DOHH2 (cell line): ENCODE measurements at regions not wholly inside any gene's neighbourhood (a gene's known extent, or its start where the extent isn't known, plus 50 kb on each side); places are given as distances from the start of the nearest gene placed in this dataset.

Experiments
- EZH2phosphoT487 ChIP-seq: fragments of 200-600 bp; sonication (generic); IDR thresholded peaks from 2 replicates; pipeline ENCODE4 v1.6.1; 2017; ENCODE audit warnings: borderline replicate concordance, mild to moderate bottlenecking, antibody characterized with exemption, low read length, moderate library complexity, mixed read lengths
- TF ChIP-seq, protein P1 (sequence below): fragments of 200-600 bp; sonication (generic); IDR thresholded peaks from one replicate; pipeline ENCODE4 v1.5.1; 2014; ENCODE audit warnings: antibody characterized with exemption, mild to moderate bottlenecking, low read depth, low read length; ENCODE audit not compliant: poor library complexity, severe bottlenecking

GRCh38 chr2:238632181-238633060 lies 205.7 kb downstream of the ASB1 start:
- TF ChIP-seq, protein P1, sequence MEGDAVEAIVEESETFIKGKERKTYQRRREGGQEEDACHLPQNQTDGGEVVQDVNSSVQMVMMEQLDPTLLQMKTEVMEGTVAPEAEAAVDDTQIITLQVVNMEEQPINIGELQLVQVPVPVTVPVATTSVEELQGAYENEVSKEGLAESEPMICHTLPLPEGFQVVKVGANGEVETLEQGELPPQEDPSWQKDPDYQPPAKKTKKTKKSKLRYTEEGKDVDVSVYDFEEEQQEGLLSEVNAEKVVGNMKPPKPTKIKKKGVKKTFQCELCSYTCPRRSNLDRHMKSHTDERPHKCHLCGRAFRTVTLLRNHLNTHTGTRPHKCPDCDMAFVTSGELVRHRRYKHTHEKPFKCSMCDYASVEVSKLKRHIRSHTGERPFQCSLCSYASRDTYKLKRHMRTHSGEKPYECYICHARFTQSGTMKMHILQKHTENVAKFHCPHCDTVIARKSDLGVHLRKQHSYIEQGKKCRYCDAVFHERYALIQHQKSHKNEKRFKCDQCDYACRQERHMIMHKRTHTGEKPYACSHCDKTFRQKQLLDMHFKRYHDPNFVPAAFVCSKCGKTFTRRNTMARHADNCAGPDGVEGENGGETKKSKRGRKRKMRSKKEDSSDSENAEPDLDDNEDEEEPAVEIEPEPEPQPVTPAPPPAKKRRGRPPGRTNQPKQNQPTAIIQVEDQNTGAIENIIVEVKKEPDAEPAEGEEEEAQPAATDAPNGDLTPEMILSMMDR = no peak
- TF ChIP-seq EZH2phosphoT487 = no peak
